ENCODE measurements at regions not wholly inside any gene's neighbourhood (a gene's known extent, or its start where the extent isn't known, plus 50 kb on each side); places are given as distances from the start of the nearest gene placed in this dataset.

- H3K4me3 Mint-ChIP-seq (ENCODE audit: unreplicated experiment), result no peak overlapping the region
- no TSS peak for BruUV-seq (replicated peaks)
- Histone ChIP-seq H3K4me3 (ENCODE audit: low read depth, low read length) (no peak overlapping the region), H3K4me1 (no peaks in the 10 kb centered on the region), H3K36me3 (ENCODE audit: control insufficient read depth, insufficient read depth, low read length) (no peaks in the 10 kb centered on the region), H3K9me3 (no peaks in the 10 kb centered on the region), H3K27me3 (replicated peaks; ENCODE audit: control insufficient read depth, insufficient read depth, low read length) (no peaks in the 10 kb centered on the region)
- POLR2A ChIA-PET, result no interaction called here
- H3K27me3 Mint-ChIP-seq (ENCODE audit: insufficient read depth, unreplicated experiment), result peaks cover 4% of the 10 kb centered on the region
- DNase-seq, result no peak
- H3K9me3 Mint-ChIP-seq (ENCODE audit: unreplicated experiment), result no peaks in the 10 kb centered on the region
- intact Hi-C loops (cut with micrococcal nuclease; ENCODE audit: unreplicated experiment), result no loop called here
- H3K4me1 Mint-ChIP-seq (ENCODE audit: low read depth, unreplicated experiment), result no peaks in the 10 kb centered on the region
- CTCF ChIA-PET, result interaction anchor here (0.6 to 1.2 kb wide), 2 partner anchors 16 to 139 kb away, joined by 4 read pairs; no protein-coding TSS in a partner anchor
- no peak overlapping the region for H3K27ac Mint-ChIP-seq (ENCODE audit: unreplicated experiment)
- no peaks in the 10 kb centered on the region for H3K36me3 Mint-ChIP-seq (ENCODE audit: insufficient read depth, unreplicated experiment)
- TF ChIP-seq, protein P1, sequence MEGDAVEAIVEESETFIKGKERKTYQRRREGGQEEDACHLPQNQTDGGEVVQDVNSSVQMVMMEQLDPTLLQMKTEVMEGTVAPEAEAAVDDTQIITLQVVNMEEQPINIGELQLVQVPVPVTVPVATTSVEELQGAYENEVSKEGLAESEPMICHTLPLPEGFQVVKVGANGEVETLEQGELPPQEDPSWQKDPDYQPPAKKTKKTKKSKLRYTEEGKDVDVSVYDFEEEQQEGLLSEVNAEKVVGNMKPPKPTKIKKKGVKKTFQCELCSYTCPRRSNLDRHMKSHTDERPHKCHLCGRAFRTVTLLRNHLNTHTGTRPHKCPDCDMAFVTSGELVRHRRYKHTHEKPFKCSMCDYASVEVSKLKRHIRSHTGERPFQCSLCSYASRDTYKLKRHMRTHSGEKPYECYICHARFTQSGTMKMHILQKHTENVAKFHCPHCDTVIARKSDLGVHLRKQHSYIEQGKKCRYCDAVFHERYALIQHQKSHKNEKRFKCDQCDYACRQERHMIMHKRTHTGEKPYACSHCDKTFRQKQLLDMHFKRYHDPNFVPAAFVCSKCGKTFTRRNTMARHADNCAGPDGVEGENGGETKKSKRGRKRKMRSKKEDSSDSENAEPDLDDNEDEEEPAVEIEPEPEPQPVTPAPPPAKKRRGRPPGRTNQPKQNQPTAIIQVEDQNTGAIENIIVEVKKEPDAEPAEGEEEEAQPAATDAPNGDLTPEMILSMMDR (IDR thresholded peaks at IDR 0.05; ENCODE audit: insufficient read depth in 1 of 2, low read depth in 1 of 2, low read length in 1 of 2, severe bottlenecking in 1 of 2, unreplicated experiment in 1 of 2), result no peak
These were observed 301.8 kb downstream of the AEBP2 start for GRCh38 chr12:19741132-19741489.

DNA sequence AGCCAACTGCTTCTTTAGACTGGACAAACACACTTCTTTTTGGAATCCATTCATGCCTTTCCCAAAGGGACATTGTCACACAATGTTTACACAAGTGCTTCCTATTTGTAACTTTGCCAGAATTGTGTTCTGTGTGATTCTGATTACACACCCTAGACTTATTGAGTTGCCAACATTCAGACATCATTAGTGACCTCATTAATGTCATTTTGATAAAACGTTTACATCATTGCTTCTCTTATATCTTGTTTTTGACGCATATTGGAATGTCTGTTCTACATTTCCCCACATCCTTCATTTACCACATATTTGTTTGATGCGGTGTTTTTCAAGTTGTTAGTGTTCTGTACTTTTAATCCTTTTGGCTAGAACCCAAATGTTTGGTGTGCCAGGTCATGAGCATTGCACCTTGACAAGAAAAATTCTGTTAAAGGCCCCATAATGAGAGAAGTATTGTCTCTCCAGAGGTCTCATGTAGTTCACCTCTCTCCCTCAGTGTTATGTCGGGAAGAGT, 305.5 kb downstream of the AEBP2 start:
- Mint-ChIP-seq H3K36me3 (ENCODE audit: insufficient read depth, unreplicated experiment) (no peaks in the 10 kb centered on the region), H3K4me3 (ENCODE audit: unreplicated experiment) (no peak overlapping the region), H3K27ac (ENCODE audit: unreplicated experiment) (no peak overlapping the region), H3K27me3 (ENCODE audit: insufficient read depth, unreplicated experiment) (no peaks in the 10 kb centered on the region), H3K4me1 (ENCODE audit: low read depth, unreplicated experiment) (no peaks in the 10 kb centered on the region), H3K9me3 (ENCODE audit: unreplicated experiment) (peaks cover 12% of the 10 kb centered on the region)
- ChIA-PET CTCF (no interaction called here), POLR2A (no interaction called here)
- Histone ChIP-seq H3K36me3 (ENCODE audit: control insufficient read depth, insufficient read depth, low read length) (no peaks in the 10 kb centered on the region), H3K27me3 (replicated peaks; ENCODE audit: control insufficient read depth, insufficient read depth, low read length) (no peaks in the 10 kb centered on the region), H3K4me1 (no peaks in the 10 kb centered on the region), H3K4me3 (ENCODE audit: low read depth, low read length) (no peak overlapping the region), H3K9me3 (no peaks in the 10 kb centered on the region)
- intact Hi-C loops (cut with micrococcal nuclease; ENCODE audit: unreplicated experiment), result no loop called here
- no TSS peak for BruUV-seq (replicated peaks)
- TF ChIP-seq, protein P1 (IDR thresholded peaks at IDR 0.05; ENCODE audit: insufficient read depth in 1 of 2, low read depth in 1 of 2, low read length in 1 of 2, severe bottlenecking in 1 of 2, unreplicated experiment in 1 of 2), result no peak
- no peak for DNase-seq

- Histone ChIP-seq H3K36me3 (ENCODE audit: control insufficient read depth, insufficient read depth, low read length) (no peaks in the 10 kb centered on the region), H3K27me3 (replicated peaks; ENCODE audit: control insufficient read depth, insufficient read depth, low read length) (no peaks in the 10 kb centered on the region), H3K4me3 (ENCODE audit: low read depth, low read length) (no peak overlapping the region), H3K9me3 (no peaks in the 10 kb centered on the region), H3K4me1 (no peaks in the 10 kb centered on the region)
- Mint-ChIP-seq H3K9me3 (ENCODE audit: unreplicated experiment) (peaks cover 23% of the 10 kb centered on the region), H3K4me3 (ENCODE audit: unreplicated experiment) (no peak overlapping the region), H3K27me3 (ENCODE audit: insufficient read depth, unreplicated experiment) (no peaks in the 10 kb centered on the region), H3K36me3 (ENCODE audit: insufficient read depth, unreplicated experiment) (no peaks in the 10 kb centered on the region), H3K27ac (ENCODE audit: unreplicated experiment) (no peak overlapping the region), H3K4me1 (ENCODE audit: low read depth, unreplicated experiment) (no peaks in the 10 kb centered on the region)
- no TSS peak for BruUV-seq (replicated peaks)
- CTCF ChIA-PET, result interaction anchor here (1.3 kb wide), 1 partner anchor 11 kb away, joined by 3 read pairs; no protein-coding TSS in a partner anchor
- DNase-seq, result no peak
- intact Hi-C loops (cut with micrococcal nuclease; ENCODE audit: unreplicated experiment), result no loop called here
- POLR2A ChIA-PET, result no interaction called here
- TF ChIP-seq, protein P1 (IDR thresholded peaks at IDR 0.05; ENCODE audit: insufficient read depth in 1 of 2, low read depth in 1 of 2, low read length in 1 of 2, severe bottlenecking in 1 of 2, unreplicated experiment in 1 of 2), result no peak
These were observed 307.2 kb downstream of the AEBP2 start for GRCh38 chr12:19746471-19746870.
